ENCODE measurements at regions not wholly inside any gene's neighbourhood (a gene's known extent, or its start where the extent isn't known, plus 50 kb on each side); places are given as distances from the start of the nearest gene placed in this dataset.

GRCh38 chr5:122615832-122616231 is 159.0 kb upstream of the SNX2 start:
- TF ChIP-seq CTCF (IDR thresholded peaks at IDR 0.05) = no peak
- no peak for TF ChIP-seq POLR2A (IDR thresholded peaks at IDR 0.05)

Measured in Peyer's patch (tissue), 4 donors.